IPS-NIHi7 (cell line): ENCODE measurements at regions not wholly inside any gene's neighbourhood (a gene's known extent, or its start where the extent isn't known, plus 50 kb on each side); places are given as distances from the start of the nearest gene placed in this dataset.

ENCODE experiments used
- DNase-seq: peaks from one replicate; pipeline ENCODE4 v3.0.0; 2012; ENCODE audit warnings: mixed read lengths; ENCODE audit errors: extremely low spot score

- DNase-seq = no peak
Measured at GRCh38 chr1:218135371-218135770, 149.7 kb upstream of the RRP15 start.

DNA sequence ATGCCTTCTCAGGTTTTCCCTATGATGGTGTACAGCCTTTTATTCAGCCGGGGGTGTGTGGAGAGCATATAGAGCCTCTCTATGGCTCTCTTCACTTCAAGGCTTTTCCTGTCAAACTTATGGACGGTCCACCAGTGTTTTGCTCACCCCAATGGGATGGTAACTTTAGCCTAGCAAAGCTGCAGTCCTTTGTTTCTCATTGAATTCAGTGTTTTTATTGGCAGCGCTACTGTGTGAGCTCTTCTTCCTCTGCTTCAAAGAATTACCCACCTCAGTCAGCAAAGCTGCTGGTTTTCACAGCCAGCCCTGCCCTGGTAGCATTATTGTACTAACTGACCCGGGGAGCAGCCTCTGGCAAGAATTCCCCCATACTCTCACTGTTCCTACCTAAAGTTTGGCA, 145.3 kb upstream of the RRP15 start:
- no peak for DNase-seq

GRCh38 chr1:218156595-218156994, 128.5 kb upstream of the RRP15 start:
- DNase-seq = peak; percentile 82

GRCh38 chr1:218163371-218163770, 121.7 kb upstream of the RRP15 start:
- DNase-seq = no peak

GRCh38 chr1:218164111-218164929, 120.8 kb upstream of the RRP15 start:
- DNase-seq = peak; percentile 48

DNA sequence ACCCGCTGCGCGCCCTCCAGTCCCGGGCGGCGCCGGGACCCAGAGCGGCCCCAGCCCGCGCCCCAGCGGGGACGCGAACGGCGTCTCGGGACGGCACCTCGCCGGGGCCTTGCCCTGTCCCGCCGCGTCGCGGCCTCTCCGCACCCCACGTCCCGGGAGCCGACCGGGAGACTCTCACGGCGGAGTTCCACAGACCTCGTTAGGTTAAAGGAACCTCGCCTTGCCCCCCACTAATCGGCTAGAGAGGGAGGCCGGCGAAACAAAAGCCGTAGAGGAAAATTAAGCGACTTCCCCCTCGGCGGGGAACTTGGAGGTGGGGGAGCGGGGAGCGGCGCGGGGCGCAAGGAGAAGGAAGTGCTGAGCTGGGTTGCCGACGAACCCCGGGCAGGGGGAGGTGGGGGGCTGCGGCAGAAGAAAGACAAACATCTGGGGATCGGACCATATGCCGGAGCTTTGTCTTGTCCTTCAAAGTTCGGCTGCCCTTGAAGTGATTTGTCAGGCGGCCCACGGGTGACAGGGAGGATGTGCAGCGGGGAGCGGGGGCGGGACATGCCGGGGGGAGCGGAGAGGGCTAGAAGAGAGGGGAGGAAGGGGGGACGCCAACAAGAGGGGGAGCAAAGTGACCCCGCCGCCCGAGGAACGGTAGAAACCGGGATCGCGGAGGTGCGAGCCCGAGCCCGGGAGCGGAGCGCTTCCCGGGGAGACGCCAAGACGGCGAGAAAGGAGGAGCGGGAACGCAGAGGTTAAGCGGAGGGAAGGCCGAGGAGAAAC, 120.0 kb upstream of the RRP15 start:
- peak; percentile 54 for DNase-seq

DNA sequence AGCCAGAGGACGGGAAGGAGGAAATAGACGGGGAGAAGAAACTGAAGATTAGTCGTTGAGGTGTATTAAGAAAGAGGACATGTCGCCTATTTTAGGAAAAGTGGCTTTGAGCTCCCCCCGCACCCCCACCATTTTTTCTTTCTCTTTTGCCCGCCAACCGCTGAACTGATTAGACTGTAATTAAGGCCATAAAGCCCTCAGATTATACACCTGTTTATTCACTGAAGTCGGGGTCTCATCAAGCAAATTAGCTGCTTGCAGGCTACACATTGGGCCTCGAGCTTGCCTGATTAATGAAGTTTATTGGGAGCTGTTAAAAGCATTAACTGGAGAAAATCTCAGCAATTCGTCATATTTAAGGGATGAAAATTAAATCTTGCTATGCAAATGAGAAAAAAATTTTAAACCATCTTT, 119.4 kb upstream of the RRP15 start:
- DNase-seq = no peak

DNA sequence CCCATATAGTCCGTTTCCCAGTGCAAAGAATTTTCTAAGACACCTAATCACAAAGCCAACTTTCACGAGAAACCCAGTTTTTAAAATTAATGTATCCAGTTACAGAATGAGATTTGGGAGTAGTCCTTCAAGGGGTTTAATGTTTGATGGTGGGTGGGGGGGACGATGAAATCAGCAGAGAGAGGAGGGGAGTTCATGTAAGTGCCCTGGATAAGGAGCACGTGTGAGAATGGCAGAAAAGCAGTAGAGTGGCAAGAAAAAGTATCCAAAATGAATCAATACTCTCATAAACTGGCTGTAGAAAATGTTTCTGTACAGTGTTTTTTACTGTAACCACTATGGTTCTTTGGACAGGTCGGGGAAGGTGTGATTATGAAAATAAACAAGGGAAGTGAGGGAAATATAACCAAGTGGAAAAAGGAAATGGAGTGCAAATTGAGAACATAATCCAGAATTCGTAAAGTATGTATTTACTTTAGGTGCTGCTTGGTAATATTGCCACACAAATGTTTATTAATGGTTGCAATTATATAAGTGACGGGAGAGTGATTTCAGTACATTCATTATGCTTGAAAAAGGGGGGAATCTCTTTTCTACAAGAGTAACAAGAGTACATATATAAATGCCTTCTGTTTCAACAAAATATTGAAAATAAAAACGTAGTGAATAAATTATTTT, 118.7 kb upstream of the RRP15 start:
- no peak for DNase-seq

- DNase-seq = no peak
Measured at GRCh38 chr1:218171302-218171893, 113.7 kb upstream of the RRP15 start.

DNA sequence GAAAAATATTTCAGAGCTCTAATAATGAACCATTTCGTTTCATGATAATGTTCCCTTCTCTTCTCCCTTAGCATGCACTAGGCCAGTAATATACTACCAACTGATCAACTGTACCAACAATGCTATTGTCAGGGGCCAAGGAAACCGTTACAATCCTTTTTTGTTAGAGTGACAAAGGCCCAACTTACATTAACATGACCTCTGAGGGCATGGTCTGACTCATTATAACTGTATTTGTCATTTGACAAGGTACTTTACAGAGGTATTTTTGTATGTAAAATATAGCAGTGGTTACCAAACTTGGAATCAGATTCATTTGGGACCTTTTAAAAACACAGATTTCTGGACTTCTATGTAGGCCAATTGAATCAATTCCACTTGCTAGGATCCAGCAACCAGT, 102.6 kb upstream of the RRP15 start:
- DNase-seq = no peak

- no peak for DNase-seq
Measured at GRCh38 chr1:218200979-218201378, 84.1 kb upstream of the RRP15 start.

GRCh38 chr1:218201601-218202000, 83.5 kb upstream of the RRP15 start:
- no peak for DNase-seq

- no peak for DNase-seq
Measured at GRCh38 chr1:218205721-218206120, 79.4 kb upstream of the RRP15 start.

DNA sequence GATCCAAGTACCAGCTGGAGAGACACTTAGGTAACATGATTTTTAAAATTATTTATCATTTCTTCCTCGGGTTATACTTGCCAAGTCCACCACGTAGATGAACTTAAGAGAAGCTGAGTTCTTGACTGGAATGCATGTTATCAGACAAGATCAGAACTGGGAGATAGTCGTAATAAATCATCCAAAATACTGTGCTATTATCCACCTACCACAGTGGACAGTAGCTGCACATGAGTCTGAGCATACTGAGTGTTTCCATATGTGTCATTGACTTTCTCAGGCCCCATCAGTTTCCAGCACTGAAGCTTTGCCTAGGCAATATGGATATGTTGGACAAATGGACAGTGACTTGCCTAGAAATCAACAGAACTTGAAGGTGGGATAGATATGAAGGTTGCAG, 77.9 kb upstream of the RRP15 start:
- no peak for DNase-seq

DNA sequence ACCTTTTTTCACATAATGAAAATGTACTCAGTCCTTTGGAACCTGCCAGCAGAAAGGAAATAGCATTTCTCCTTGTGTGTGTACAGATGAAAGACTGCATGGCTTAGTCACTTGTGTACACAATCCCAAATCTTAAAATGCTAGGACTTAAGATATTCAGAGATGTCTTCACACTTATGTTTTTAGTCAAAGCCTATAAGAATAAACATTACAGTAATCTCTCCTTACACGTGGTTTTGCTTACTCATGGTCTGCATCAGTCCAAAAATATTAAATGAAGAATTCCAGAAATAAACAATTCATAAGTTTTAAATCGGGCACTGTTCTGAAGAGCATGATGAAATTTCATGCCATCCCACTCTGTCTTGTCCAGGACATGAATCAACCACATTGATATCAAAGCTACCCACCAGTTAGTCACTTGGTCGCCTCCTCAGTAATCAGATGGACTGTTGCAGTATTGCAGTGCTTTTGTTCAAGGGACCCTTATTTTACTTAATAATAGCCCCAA, 75.7 kb upstream of the RRP15 start:
- no peak for DNase-seq

DNA sequence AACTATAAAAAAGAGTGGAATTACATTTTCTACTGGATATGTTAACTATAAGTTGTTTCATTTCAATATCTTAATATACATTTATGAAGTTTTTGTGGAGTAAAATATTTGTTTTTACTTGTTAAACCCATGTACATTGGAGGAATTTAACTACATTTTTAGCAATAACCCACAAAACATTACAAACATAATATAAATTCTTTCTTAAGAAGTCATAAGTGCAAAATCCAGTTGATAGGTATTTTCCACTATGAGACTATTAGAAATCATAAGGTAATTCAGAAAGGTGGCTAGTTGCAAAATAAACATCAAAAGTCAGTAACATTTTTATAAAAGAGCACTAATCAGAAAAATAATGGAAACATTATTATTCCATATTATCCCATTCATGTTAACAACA, 73.9 kb upstream of the RRP15 start:
- DNase-seq = no peak

GRCh38 chr1:218217040-218217439, 68.1 kb upstream of the RRP15 start:
- peak; percentile 15 for DNase-seq

DNA sequence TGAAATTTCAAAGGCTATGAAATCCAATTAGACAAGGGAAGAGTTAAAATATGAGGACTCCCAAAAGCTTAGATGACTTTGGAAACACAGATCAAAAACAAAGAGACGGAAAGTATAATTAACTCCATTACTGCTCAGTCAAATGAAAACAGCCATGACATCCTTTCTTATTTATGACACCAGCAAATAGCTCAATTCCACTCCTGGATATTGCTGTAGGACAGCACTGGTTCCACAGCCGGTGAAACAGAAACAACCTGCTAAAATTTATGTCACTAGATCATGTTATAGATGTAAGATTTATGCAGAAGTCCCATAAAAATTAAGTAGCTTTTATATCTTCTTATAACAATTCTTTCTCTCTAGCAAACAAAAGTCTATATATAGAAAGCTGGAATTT, 65.6 kb upstream of the RRP15 start:
- DNase-seq = no peak

DNA sequence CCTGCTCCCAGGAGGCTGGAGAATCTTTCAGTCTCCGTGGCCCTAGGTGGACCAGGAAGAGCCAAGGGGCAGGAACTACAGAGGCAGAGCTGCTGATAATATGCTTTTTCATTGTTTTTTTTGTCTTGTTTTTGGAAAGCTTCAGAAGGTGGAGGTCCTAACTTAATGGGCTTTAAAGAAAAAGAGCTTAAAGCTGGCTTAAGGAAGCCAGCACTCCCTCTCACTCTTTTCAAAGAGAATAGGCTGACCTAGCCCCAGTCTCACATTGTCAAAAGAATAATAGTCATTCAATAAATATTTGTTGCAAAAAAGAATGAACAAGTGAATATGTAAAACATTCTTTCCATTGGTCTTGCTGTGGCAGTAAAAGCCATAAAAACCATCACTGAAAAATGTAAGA, 61.0 kb upstream of the RRP15 start:
- DNase-seq = no peak

- no peak for DNase-seq
Measured at GRCh38 chr1:218226005-218226404, 59.1 kb upstream of the RRP15 start.
